Esophagus (tissue), 2 donors: ENCODE measurements at regions not wholly inside any gene's neighbourhood (a gene's known extent, or its start where the extent isn't known, plus 50 kb on each side); places are given as distances from the start of the nearest gene placed in this dataset.

Experiments
- H3K27ac ChIP-seq, 2 donors: one replicate each; pipeline ENCODE4 v1.5.1; 2013; ENCODE audit warnings: low read depth in 2 of 2, mild to moderate bottlenecking in 2 of 2, inconsistent platforms in 1 of 2, low read length in 1 of 2, moderate library complexity in 1 of 2
- H3K27me3 ChIP-seq, 2 donors: one replicate each; pipeline ENCODE4 v1.6.1; 2013; ENCODE audit warnings: low read length in 2 of 2, control low read depth in 1 of 2, mild to moderate bottlenecking in 1 of 2; ENCODE audit not compliant: insufficient read depth in 2 of 2, control insufficient read depth in 1 of 2
- H3K36me3 ChIP-seq, 2 donors: one replicate each; pipeline ENCODE4 v1.6.1; 2013; ENCODE audit warnings: low read length in 1 of 2; ENCODE audit not compliant: control insufficient read depth in 2 of 2, insufficient read depth in 2 of 2
- H3K4me1 ChIP-seq, 2 donors: one replicate each; pipeline ENCODE4 v1.6.1; 2013; ENCODE audit warnings: low read length in 1 of 2; ENCODE audit not compliant: control insufficient read depth in 2 of 2, insufficient read depth in 2 of 2
- H3K4me3 ChIP-seq, 2 donors: one replicate each; pipeline ENCODE4 v1.5.1; 2013; ENCODE audit warnings: low read length in 2 of 2, mild to moderate bottlenecking in 2 of 2, low read depth in 1 of 2, moderate library complexity in 1 of 2
- H3K9me3 ChIP-seq, 2 donors: one replicate each; pipeline ENCODE4 v1.6.1; 2013; ENCODE audit warnings: mild to moderate bottlenecking in 2 of 2, low read depth in 1 of 2, low read length in 1 of 2, moderate library complexity in 1 of 2; ENCODE audit not compliant: control insufficient read depth in 2 of 2, insufficient read depth in 1 of 2
- WGBS, 2 donors: extraction: QIAGEN DNeasy Blood & Tissue Kit; methylation state at CpG; one replicate each; pipeline ENCODE4 v1.1.7; 2013; 5-methylcytosine and 5-hydroxymethylcytosine counted together
- donor health status: healthy with polysubstance abuse.
- donor health status: Bipolar disorder and iron deficiency.

DNA sequence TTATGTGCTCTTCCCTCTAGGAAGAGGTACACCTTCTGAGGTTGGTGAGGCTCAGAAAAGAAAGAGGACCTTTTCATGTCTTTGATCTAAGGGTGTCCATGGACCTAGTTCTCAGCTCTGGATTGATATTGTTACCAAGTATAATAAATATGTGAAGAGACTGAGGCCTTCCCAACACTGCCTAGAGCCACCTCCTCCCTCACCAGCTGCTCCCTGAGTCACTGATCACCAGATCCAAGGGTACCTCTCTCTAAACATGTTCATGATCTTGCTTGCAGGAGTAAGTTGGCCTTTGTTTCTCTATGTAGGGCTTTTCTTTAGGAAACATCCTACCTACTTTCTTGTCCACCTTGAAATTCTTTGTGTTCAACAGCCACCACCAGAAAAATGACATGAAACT lies 218.8 kb upstream of the ADRA1B start:
- no peaks in the 10 kb centered on the region for H3K36me3 ChIP-seq
- no peaks in the 10 kb centered on the region for H3K4me1 ChIP-seq
- H3K27ac ChIP-seq, result no peak overlapping the region
- H3K4me3 ChIP-seq, result no peak overlapping the region
- no peaks in the 10 kb centered on the region for H3K27me3 ChIP-seq
- no peaks in the 10 kb centered on the region for H3K9me3 ChIP-seq

- H3K4me3 ChIP-seq, result no peak overlapping the region
- H3K27ac ChIP-seq, result no peak overlapping the region
- H3K9me3 ChIP-seq, result no peaks in the 10 kb centered on the region
- H3K36me3 ChIP-seq, result no peaks in the 10 kb centered on the region
- H3K27me3 ChIP-seq, result no peaks in the 10 kb centered on the region
- H3K4me1 ChIP-seq, result no peaks in the 10 kb centered on the region
Observed at GRCh38 chr5:159698322-159698721, 218.0 kb upstream of the ADRA1B start.

GRCh38 chr5:159700016-159700415 lies 216.3 kb upstream of the ADRA1B start:
- no peaks in the 10 kb centered on the region for H3K4me1 ChIP-seq
- no peaks in the 10 kb centered on the region for H3K36me3 ChIP-seq
- H3K9me3 ChIP-seq, result no peaks in the 10 kb centered on the region
- no peak overlapping the region for H3K4me3 ChIP-seq
- H3K27ac ChIP-seq, result no peak overlapping the region
- H3K27me3 ChIP-seq, result no peaks in the 10 kb centered on the region

GRCh38 chr5:159702301-159702700 lies 214.0 kb upstream of the ADRA1B start:
- H3K9me3 ChIP-seq, result no peaks in the 10 kb centered on the region
- H3K36me3 ChIP-seq, result no peaks in the 10 kb centered on the region
- no peak overlapping the region for H3K27ac ChIP-seq
- WGBS, 2 donors, result 86 to 91% methylated on average over 4 of the region's 4 CpGs
- H3K27me3 ChIP-seq, result no peaks in the 10 kb centered on the region
- no peak overlapping the region for H3K4me3 ChIP-seq
- no peaks in the 10 kb centered on the region for H3K4me1 ChIP-seq

GRCh38 chr5:159702826-159703225 lies 213.5 kb upstream of the ADRA1B start:
- Histone ChIP-seq H3K4me1 (no peaks in the 10 kb centered on the region), H3K27ac (no peak overlapping the region), H3K36me3 (no peaks in the 10 kb centered on the region), H3K27me3 (no peaks in the 10 kb centered on the region), H3K9me3 (peaks cover 0 to 3% of the 10 kb centered on the region in 2 donors), H3K4me3 (no peak overlapping the region)
- 95 to 96% methylated on average over 1 of the region's 1 CpG for WGBS, 2 donors

DNA sequence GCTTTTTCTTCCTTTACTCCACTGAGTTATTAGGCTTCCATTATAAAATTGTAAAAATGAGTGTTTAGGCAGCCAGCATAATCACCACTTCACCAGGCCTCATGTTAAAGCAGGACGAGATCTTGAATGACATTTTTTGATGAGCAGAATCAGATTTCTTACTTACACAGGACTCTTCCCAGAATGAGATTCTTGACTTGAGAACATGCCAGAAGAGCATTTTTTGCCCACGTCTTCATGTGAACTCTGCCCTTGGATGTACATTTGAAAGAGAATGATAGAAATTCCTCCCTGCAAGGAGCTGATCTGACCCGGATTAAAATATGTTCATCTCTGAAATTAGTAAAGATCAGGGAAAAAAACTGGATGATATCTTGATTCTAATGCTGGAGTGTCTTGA lies 212.1 kb upstream of the ADRA1B start:
- no peak overlapping the region for H3K4me3 ChIP-seq
- H3K9me3 ChIP-seq, result peaks cover 0 to 4% of the 10 kb centered on the region in 2 donors
- no peak overlapping the region for H3K27ac ChIP-seq
- no peaks in the 10 kb centered on the region for H3K4me1 ChIP-seq
- H3K36me3 ChIP-seq, result no peaks in the 10 kb centered on the region
- no peaks in the 10 kb centered on the region for H3K27me3 ChIP-seq
- 42 to 58% methylated on average over 3 of the region's 3 CpGs for WGBS, 2 donors

- Histone ChIP-seq H3K4me3 (no peak overlapping the region), H3K36me3 (no peaks in the 10 kb centered on the region), H3K27me3 (no peaks in the 10 kb centered on the region), H3K9me3 (peaks cover 0 to 4% of the 10 kb centered on the region in 2 donors), H3K4me1 (no peaks in the 10 kb centered on the region), H3K27ac (no peak overlapping the region)
- 86 to 88% methylated on average over 3 of the region's 3 CpGs for WGBS, 2 donors
Observed at GRCh38 chr5:159705948-159706347, 210.3 kb upstream of the ADRA1B start.

- Histone ChIP-seq H3K27ac (no peak overlapping the region), H3K27me3 (no peaks in the 10 kb centered on the region), H3K36me3 (no peaks in the 10 kb centered on the region), H3K4me1 (no peaks in the 10 kb centered on the region), H3K9me3 (peaks cover 0 to 4% of the 10 kb centered on the region in 2 donors), H3K4me3 (no peak overlapping the region)
- WGBS, 2 donors, result 90 to 92% methylated on average over 3 of the region's 3 CpGs
Observed at GRCh38 chr5:159708090-159708489, 208.2 kb upstream of the ADRA1B start.

GRCh38 chr5:159712672-159713071 lies 203.6 kb upstream of the ADRA1B start:
- H3K4me3 ChIP-seq, result no peak overlapping the region
- peaks cover 0 to 3% of the 10 kb centered on the region in 2 donors for H3K9me3 ChIP-seq
- no peaks in the 10 kb centered on the region for H3K4me1 ChIP-seq
- no peak overlapping the region for H3K27ac ChIP-seq
- H3K27me3 ChIP-seq, result no peaks in the 10 kb centered on the region
- no peaks in the 10 kb centered on the region for H3K36me3 ChIP-seq
- 50 to 51% methylated on average over 5 of the region's 5 CpGs for WGBS, 2 donors

DNA sequence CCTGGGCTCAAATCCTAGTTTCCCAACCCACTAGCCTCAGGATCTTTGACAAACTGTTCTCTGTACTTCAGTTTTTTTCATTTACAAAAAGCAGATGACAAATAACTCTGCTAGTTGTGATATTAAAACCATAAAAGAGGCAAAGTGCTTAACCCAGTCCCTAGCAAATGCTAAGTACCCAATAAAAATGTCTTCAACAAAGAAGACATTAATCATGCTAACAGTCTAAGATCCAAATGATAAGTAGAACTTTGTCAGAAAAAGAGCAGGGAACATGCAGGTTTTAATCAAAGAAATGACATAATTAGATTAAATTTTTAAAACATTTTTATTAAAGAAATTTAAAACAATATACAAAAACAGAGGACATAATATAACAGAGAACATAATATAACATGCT lies 203.0 kb upstream of the ADRA1B start:
- no peaks in the 10 kb centered on the region for H3K27me3 ChIP-seq

More for the DNA sequence above, 203.0 kb upstream of the ADRA1B start:
- Histone ChIP-seq H3K4me3 (no peak overlapping the region), H3K36me3 (no peaks in the 10 kb centered on the region), H3K9me3 (no peaks in the 10 kb centered on the region), H3K4me1 (no peaks in the 10 kb centered on the region), H3K27ac (no peak overlapping the region)
